ENCODE measurements at regions not wholly inside any gene's neighbourhood (a gene's known extent, or its start where the extent isn't known, plus 50 kb on each side); places are given as distances from the start of the nearest gene placed in this dataset.
"Not testable (repeated sequence)": the region's sequence is repeated elsewhere in the genome, so short reads cannot be mapped to it uniquely, and the experiment has no call there.

GRCh38 chr5:152107220-152107619, 182.6 kb upstream of the GLRA1 start:
- DNase-seq (ENCODE audit: low read depth), result no peak

GRCh38 chr5:152106571-152106970, 181.9 kb upstream of the GLRA1 start:
- no peak for DNase-seq (ENCODE audit: low read depth)

GRCh38 chr5:152105085-152105484, 180.4 kb upstream of the GLRA1 start:
- no peak for DNase-seq (ENCODE audit: low read depth)

GRCh38 chr5:152104211-152104610, 179.6 kb upstream of the GLRA1 start:
- no peak for DNase-seq (ENCODE audit: low read depth)

GRCh38 chr5:152102908-152103307, 178.3 kb upstream of the GLRA1 start:
- not testable (repeated sequence) for DNase-seq (ENCODE audit: low read depth)

- no peak for DNase-seq (ENCODE audit: low read depth)
Observed at GRCh38 chr5:152102057-152102456, 177.4 kb upstream of the GLRA1 start.

GRCh38 chr5:152100462-152100861, 175.8 kb upstream of the GLRA1 start:
- DNase-seq (ENCODE audit: low read depth), result no peak

GRCh38 chr5:152097128-152097527, 172.5 kb upstream of the GLRA1 start:
- DNase-seq (ENCODE audit: low read depth), result no peak

- no peak for DNase-seq (ENCODE audit: low read depth)
Observed at GRCh38 chr5:152094716-152095115, 170.1 kb upstream of the GLRA1 start.

- no peak for DNase-seq (ENCODE audit: low read depth)
Observed at GRCh38 chr5:152094060-152094459, 169.4 kb upstream of the GLRA1 start.

GRCh38 chr5:152092580-152092979, 167.9 kb upstream of the GLRA1 start:
- DNase-seq (ENCODE audit: low read depth), result no peak

- no peak for DNase-seq (ENCODE audit: low read depth)
Observed at GRCh38 chr5:152089644-152090043, 165.0 kb upstream of the GLRA1 start.

- no peak for DNase-seq (ENCODE audit: low read depth)
Observed at GRCh38 chr5:152086668-152087067, 162.0 kb upstream of the GLRA1 start.

- DNase-seq (ENCODE audit: low read depth), result no peak
Observed at GRCh38 chr5:152084476-152084875, 159.8 kb upstream of the GLRA1 start.

- no peak for DNase-seq (ENCODE audit: low read depth)
Observed at GRCh38 chr5:152083231-152083630, 158.6 kb upstream of the GLRA1 start.

- no peak for DNase-seq (ENCODE audit: low read depth)
Observed at GRCh38 chr5:152072091-152072490, 147.4 kb upstream of the GLRA1 start.

- no peak for DNase-seq (ENCODE audit: low read depth)
Observed at GRCh38 chr5:152070591-152070990, 145.9 kb upstream of the GLRA1 start.

- DNase-seq (ENCODE audit: low read depth), result no peak
Observed at GRCh38 chr5:152066784-152067183, 142.1 kb upstream of the GLRA1 start.

GRCh38 chr5:152063004-152063403, 138.4 kb upstream of the GLRA1 start:
- no peak for DNase-seq (ENCODE audit: low read depth)

- no peak for DNase-seq (ENCODE audit: low read depth)
Observed at GRCh38 chr5:152061095-152061494, 136.4 kb upstream of the GLRA1 start.

- DNase-seq (ENCODE audit: low read depth), result no peak
Observed at GRCh38 chr5:152058267-152058666, 133.6 kb upstream of the GLRA1 start.

- DNase-seq (ENCODE audit: low read depth), result no peak
Observed at GRCh38 chr5:152056931-152057330, 132.3 kb upstream of the GLRA1 start.

GRCh38 chr5:152052470-152052869, 127.8 kb upstream of the GLRA1 start:
- no peak for DNase-seq (ENCODE audit: low read depth)

- DNase-seq (ENCODE audit: low read depth), result no peak
Observed at GRCh38 chr5:152051499-152052454, 127.1 kb upstream of the GLRA1 start.

Data from stimulated activated CD8-positive, alpha-beta memory T cell treated with anti-CD3 and anti-CD28 coated beads, Interleukin-15, amount 100 ng/mL, for 1 hour (primary cell).